ENCODE measurements at regions not wholly inside any gene's neighbourhood (a gene's known extent, or its start where the extent isn't known, plus 50 kb on each side); places are given as distances from the start of the nearest gene placed in this dataset.

GRCh38 chrX:69069876-69070275 lies 95.4 kb downstream of the PJA1 start:
- Histone ChIP-seq H3K9ac (ENCODE audit: low read length) (no peak overlapping the region), H3K79me2 (ENCODE audit: low read length) (no peaks in the 10 kb centered on the region), H3K36me3 (replicated peaks; ENCODE audit: insufficient read depth, low read length) (no peaks in the 10 kb centered on the region), H3K9me3 (replicated peaks; ENCODE audit: insufficient read depth, low read length) (no peaks in the 10 kb centered on the region), H3K4me3 (ENCODE audit: low read length) (no peak overlapping the region), H3K4me2 (ENCODE audit: low read depth, low read length) (no peak overlapping the region), H3K4me1 (ENCODE audit: low read length) (no peaks in the 10 kb centered on the region), H4K20me1 (ENCODE audit: insufficient read depth, low read length) (no peaks in the 10 kb centered on the region), H3F3A (ENCODE audit: insufficient read depth, low read length) (no peaks in the 10 kb centered on the region), H3K27me3 (replicated peaks; ENCODE audit: insufficient read depth, low read length) (no peaks in the 10 kb centered on the region), H3K9me2 (replicated peaks; ENCODE audit: insufficient read depth, low read length) (no peaks in the 10 kb centered on the region), H3K27ac (ENCODE audit: low read length) (no peak overlapping the region), H2AFZ (ENCODE audit: low read length) (no peak overlapping the region)
- TF ChIP-seq EZH2phosphoT487 (IDR thresholded peaks at IDR 0.05; ENCODE audit: low read length) (no peak), EZH2 (optimal IDR thresholded peaks at IDR 0.05; ENCODE audit: low read depth, low read length) (no peak)
- TF ChIP-seq, protein P1, sequence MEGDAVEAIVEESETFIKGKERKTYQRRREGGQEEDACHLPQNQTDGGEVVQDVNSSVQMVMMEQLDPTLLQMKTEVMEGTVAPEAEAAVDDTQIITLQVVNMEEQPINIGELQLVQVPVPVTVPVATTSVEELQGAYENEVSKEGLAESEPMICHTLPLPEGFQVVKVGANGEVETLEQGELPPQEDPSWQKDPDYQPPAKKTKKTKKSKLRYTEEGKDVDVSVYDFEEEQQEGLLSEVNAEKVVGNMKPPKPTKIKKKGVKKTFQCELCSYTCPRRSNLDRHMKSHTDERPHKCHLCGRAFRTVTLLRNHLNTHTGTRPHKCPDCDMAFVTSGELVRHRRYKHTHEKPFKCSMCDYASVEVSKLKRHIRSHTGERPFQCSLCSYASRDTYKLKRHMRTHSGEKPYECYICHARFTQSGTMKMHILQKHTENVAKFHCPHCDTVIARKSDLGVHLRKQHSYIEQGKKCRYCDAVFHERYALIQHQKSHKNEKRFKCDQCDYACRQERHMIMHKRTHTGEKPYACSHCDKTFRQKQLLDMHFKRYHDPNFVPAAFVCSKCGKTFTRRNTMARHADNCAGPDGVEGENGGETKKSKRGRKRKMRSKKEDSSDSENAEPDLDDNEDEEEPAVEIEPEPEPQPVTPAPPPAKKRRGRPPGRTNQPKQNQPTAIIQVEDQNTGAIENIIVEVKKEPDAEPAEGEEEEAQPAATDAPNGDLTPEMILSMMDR (IDR thresholded peaks at IDR 0.05; ENCODE audit: low read length): no peak
- no peak for DNase-seq

GRCh38 chrX:69069086-69069445 lies 96.2 kb downstream of the PJA1 start:
- Histone ChIP-seq H3K4me2 (ENCODE audit: low read depth, low read length) (no peak overlapping the region), H3K36me3 (replicated peaks; ENCODE audit: insufficient read depth, low read length) (no peaks in the 10 kb centered on the region), H3K27ac (ENCODE audit: low read length) (no peak overlapping the region), H3K9ac (ENCODE audit: low read length) (no peak overlapping the region), H3K79me2 (ENCODE audit: low read length) (no peaks in the 10 kb centered on the region), H3K4me1 (ENCODE audit: low read length) (no peaks in the 10 kb centered on the region), H3K27me3 (replicated peaks; ENCODE audit: insufficient read depth, low read length) (no peaks in the 10 kb centered on the region), H3K9me2 (replicated peaks; ENCODE audit: insufficient read depth, low read length) (no peaks in the 10 kb centered on the region), H2AFZ (ENCODE audit: low read length) (no peak overlapping the region), H3K4me3 (ENCODE audit: low read length) (no peak overlapping the region), H4K20me1 (ENCODE audit: insufficient read depth, low read length) (no peaks in the 10 kb centered on the region), H3K9me3 (replicated peaks; ENCODE audit: insufficient read depth, low read length) (no peaks in the 10 kb centered on the region), H3F3A (ENCODE audit: insufficient read depth, low read length) (no peaks in the 10 kb centered on the region)
- DNase-seq: no peak
- TF ChIP-seq, protein P1 (IDR thresholded peaks at IDR 0.05; ENCODE audit: low read length): no peak
- no peak for TF ChIP-seq EZH2 (optimal IDR thresholded peaks at IDR 0.05; ENCODE audit: low read depth, low read length)
- no peak for TF ChIP-seq EZH2phosphoT487 (IDR thresholded peaks at IDR 0.05; ENCODE audit: low read length)

GRCh38 chrX:69068301-69069085 lies 96.8 kb downstream of the PJA1 start:
- no peaks in the 10 kb centered on the region for H3K36me3 ChIP-seq (replicated peaks; ENCODE audit: insufficient read depth, low read length)

More at GRCh38 chrX:69068301-69069085, 96.8 kb downstream of the PJA1 start:
- H3K9me3 ChIP-seq (replicated peaks; ENCODE audit: insufficient read depth, low read length): no peaks in the 10 kb centered on the region
- DNase-seq: no peak
- TF ChIP-seq, protein P1 (IDR thresholded peaks at IDR 0.05; ENCODE audit: low read length): no peak
- no peak for TF ChIP-seq EZH2 (optimal IDR thresholded peaks at IDR 0.05; ENCODE audit: low read depth, low read length)
- no peak for TF ChIP-seq EZH2phosphoT487 (IDR thresholded peaks at IDR 0.05; ENCODE audit: low read length)
- H3K4me3 ChIP-seq (ENCODE audit: low read length): no peak overlapping the region
- no peak overlapping the region for H2AFZ ChIP-seq (ENCODE audit: low read length)
- no peaks in the 10 kb centered on the region for H4K20me1 ChIP-seq (ENCODE audit: insufficient read depth, low read length)
- no peak overlapping the region for H3K9ac ChIP-seq (ENCODE audit: low read length)
- no peak overlapping the region for H3K27ac ChIP-seq (ENCODE audit: low read length)
- H3K27me3 ChIP-seq (replicated peaks; ENCODE audit: insufficient read depth, low read length): no peaks in the 10 kb centered on the region
- no peak overlapping the region for H3K4me2 ChIP-seq (ENCODE audit: low read depth, low read length)
- H3K9me2 ChIP-seq (replicated peaks; ENCODE audit: insufficient read depth, low read length): no peaks in the 10 kb centered on the region
- no peaks in the 10 kb centered on the region for H3K79me2 ChIP-seq (ENCODE audit: low read length)
- H3F3A ChIP-seq (ENCODE audit: insufficient read depth, low read length): no peaks in the 10 kb centered on the region
- H3K4me1 ChIP-seq (ENCODE audit: low read length): no peaks in the 10 kb centered on the region

All from MM.1S (cell line).